PC-9 (cell line): ENCODE measurements at regions not wholly inside any gene's neighbourhood (a gene's known extent, or its start where the extent isn't known, plus 50 kb on each side); places are given as distances from the start of the nearest gene placed in this dataset.

ENCODE experiments used
- BruUV-seq: library from RNA; stranded (reverse); fragments of 400-500 nt; replicated peaks from 2 replicates; lab custom pipeline; 2021; lab: Mats Ljungman, UMichigan
- CTCF ChIA-PET: fragments of 300-600 bp; sonication (Branson Sonifier 250); formaldehyde crosslinking; loops from one replicate; lab custom pipeline; 2022; ENCODE audit warnings: antibody characterized with exemption; lab: Charles Lee
- POLR2A ChIA-PET: fragments of 300-600 bp; sonication (Branson Sonifier 250); formaldehyde crosslinking; loops from one replicate; lab custom pipeline; 2022; ENCODE audit warnings: antibody characterized with exemption; ENCODE audit not compliant: unreplicated experiment; lab: Charles Lee
- DNase-seq, 2 experiments: peaks; one replicate each; pipeline versions ENCODE4 v3.0.0 to v3.0.0-alpha.2; 2015 to 2022; ENCODE audit warnings: mixed read lengths in 1 of 2
- H2AFZ ChIP-seq: fragments of 200-600 bp; sonication (generic); 2 replicates; pipeline ENCODE4 v1.8.1; 2017; ENCODE audit warnings: antibody characterized with exemption
- H3F3A ChIP-seq: fragments of 200-600 bp; sonication (generic); 2 replicates; pipeline ENCODE4 v1.8.1; 2017; ENCODE audit warnings: antibody characterized with exemption, mild to moderate bottlenecking, low read depth; ENCODE audit not compliant: insufficient read depth
- H3K27ac ChIP-seq: fragments of 200-600 bp; sonication (generic); 2 replicates; pipeline ENCODE4 v1.6.1; 2016; ENCODE audit warnings: mixed run types
- H3K27me3 ChIP-seq: fragments of 200-600 bp; sonication (generic); 2 replicates; pipeline ENCODE4 v1.6.1; 2016; ENCODE audit warnings: low read depth, mixed run types; ENCODE audit not compliant: insufficient read depth
- H3K36me3 ChIP-seq: fragments of 200-600 bp; sonication (generic); 2 replicates; pipeline ENCODE4 v1.6.1; 2016; ENCODE audit warnings: low read depth, mixed run types
- H3K4me1 ChIP-seq: fragments of 200-600 bp; sonication (generic); replicated peaks from 2 replicates; pipeline ENCODE4 v1.6.1; 2016; ENCODE audit warnings: mixed run types; ENCODE audit not compliant: insufficient read depth
- H3K4me2 ChIP-seq: fragments of 200-600 bp; sonication (generic); 2 replicates; pipeline ENCODE4 v1.6.1; 2017; ENCODE audit warnings: mixed run types
- H3K4me3 ChIP-seq: fragments of 200-600 bp; sonication (generic); 2 replicates; pipeline ENCODE4 v1.6.1; 2016; ENCODE audit warnings: mixed run types
- H3K79me2 ChIP-seq: fragments of 200-600 bp; sonication (generic); 2 replicates; pipeline ENCODE4 v1.6.1; 2017; ENCODE audit warnings: low read depth, mixed run types
- H3K9me2 ChIP-seq: fragments of 200-600 bp; sonication (generic); 2 replicates; pipeline ENCODE4 v1.8.1; 2017; ENCODE audit warnings: mild to moderate bottlenecking; ENCODE audit not compliant: insufficient read depth
- H3K9me3 ChIP-seq: fragments of 200-600 bp; sonication (generic); 2 replicates; pipeline ENCODE4 v1.8.1; 2016; ENCODE audit warnings: low read depth; ENCODE audit not compliant: insufficient read depth
- H4K20me1 ChIP-seq: fragments of 200-600 bp; sonication (generic); 2 replicates; pipeline ENCODE4 v1.8.1; 2017; ENCODE audit not compliant: insufficient read depth
- EZH2 ChIP-seq: fragments of 200-600 bp; sonication (generic); IDR thresholded peaks from 2 replicates; pipeline ENCODE4 v1.8.0; 2017; ENCODE audit warnings: antibody characterized with exemption, low read depth
- intact Hi-C: fragments of 100-400 bp; cut with micrococcal nuclease; formaldehyde crosslinking; loops from one replicate; pipeline ENCODE4 v1.10.0; 2022; ENCODE audit not compliant: unreplicated experiment
- TF ChIP-seq, protein P1 (sequence below): fragments of 200-600 bp; sonication (generic); conservative IDR thresholded peaks from 2 replicates; pipeline ENCODE4 v1.6.1; 2017; ENCODE audit warnings: mixed run types, antibody characterized with exemption, mild to moderate bottlenecking, moderate library complexity

DNA sequence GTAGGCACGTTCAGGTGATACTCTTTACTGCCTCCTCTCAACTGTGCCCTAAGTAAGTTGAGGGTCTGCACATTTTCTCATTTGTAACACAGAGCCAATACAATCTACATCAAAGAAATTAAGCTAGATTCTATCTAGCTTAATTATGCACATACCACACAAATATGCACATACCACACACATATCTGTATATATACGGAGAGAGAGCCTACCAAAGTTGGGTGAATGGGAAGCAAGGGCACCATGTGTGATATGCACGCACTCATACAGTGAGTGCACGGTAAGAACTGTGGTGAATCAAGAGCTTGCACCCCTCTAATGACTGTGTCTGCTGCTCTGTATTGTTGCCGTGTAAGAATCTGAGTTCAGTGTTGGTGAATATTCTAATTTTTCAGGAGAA, 314.9 kb downstream of the ZNF326 start:
- TF ChIP-seq, protein P1, sequence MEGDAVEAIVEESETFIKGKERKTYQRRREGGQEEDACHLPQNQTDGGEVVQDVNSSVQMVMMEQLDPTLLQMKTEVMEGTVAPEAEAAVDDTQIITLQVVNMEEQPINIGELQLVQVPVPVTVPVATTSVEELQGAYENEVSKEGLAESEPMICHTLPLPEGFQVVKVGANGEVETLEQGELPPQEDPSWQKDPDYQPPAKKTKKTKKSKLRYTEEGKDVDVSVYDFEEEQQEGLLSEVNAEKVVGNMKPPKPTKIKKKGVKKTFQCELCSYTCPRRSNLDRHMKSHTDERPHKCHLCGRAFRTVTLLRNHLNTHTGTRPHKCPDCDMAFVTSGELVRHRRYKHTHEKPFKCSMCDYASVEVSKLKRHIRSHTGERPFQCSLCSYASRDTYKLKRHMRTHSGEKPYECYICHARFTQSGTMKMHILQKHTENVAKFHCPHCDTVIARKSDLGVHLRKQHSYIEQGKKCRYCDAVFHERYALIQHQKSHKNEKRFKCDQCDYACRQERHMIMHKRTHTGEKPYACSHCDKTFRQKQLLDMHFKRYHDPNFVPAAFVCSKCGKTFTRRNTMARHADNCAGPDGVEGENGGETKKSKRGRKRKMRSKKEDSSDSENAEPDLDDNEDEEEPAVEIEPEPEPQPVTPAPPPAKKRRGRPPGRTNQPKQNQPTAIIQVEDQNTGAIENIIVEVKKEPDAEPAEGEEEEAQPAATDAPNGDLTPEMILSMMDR = no peak
- TF ChIP-seq EZH2 = no peak
- Histone ChIP-seq H3K27ac (no peak overlapping the region), H3K9me3 (peaks cover 5% of the 10 kb centered on the region; the same call in 1 of the 2 replicates), H3K4me3 (no peak overlapping the region), H3K79me2 (no peaks in the 10 kb centered on the region), H3F3A (no peaks in the 10 kb centered on the region), H3K27me3 (no peaks in the 10 kb centered on the region), H3K4me2 (no peak overlapping the region), H3K4me1 (no peaks in the 10 kb centered on the region), H3K9me2 (no peaks in the 10 kb centered on the region), H2AFZ (no peak overlapping the region), H3K36me3 (no peaks in the 10 kb centered on the region), H4K20me1 (no peaks in the 10 kb centered on the region)
- CTCF ChIA-PET = no interaction called here
- no peak for DNase-seq
- no TSS peak for BruUV-seq
- POLR2A ChIA-PET = no interaction called here
- intact Hi-C loops = no loop called here

DNA sequence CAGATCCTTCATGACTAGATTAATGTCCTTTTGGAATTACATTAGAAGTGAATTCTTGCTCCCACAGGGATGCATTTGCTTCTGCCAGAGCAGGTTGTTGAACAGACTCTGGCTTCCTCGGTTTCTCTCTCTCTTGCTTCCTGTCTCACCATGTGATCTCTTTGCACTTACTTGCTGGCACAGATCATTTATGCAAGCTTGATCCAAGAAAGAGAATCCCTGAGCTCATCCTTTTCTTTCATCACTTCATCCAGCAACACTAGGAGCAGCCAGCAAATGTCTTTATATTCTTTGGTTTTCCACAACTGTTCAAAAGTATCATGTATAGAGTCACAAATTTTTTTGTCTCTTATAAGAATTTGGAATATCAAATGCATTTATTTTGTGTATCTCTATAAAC, 313.5 kb downstream of the ZNF326 start:
- H3K27ac ChIP-seq = no peak overlapping the region
- intact Hi-C loops = no loop called here
- ChIA-PET CTCF (no interaction called here), POLR2A (no interaction called here)
- no TSS peak for BruUV-seq
- no peaks in the 10 kb centered on the region for H3K79me2 ChIP-seq
- peaks cover 5% of the 10 kb centered on the region; the same call in 1 of the 2 replicates for H3K9me3 ChIP-seq
- no peaks in the 10 kb centered on the region for H3F3A ChIP-seq
- no peak for DNase-seq
- H3K4me3 ChIP-seq = no peak overlapping the region
- H2AFZ ChIP-seq = no peak overlapping the region
- H3K9me2 ChIP-seq = no peaks in the 10 kb centered on the region
- no peaks in the 10 kb centered on the region for H4K20me1 ChIP-seq
- no peak overlapping the region for H3K4me2 ChIP-seq
- H3K4me1 ChIP-seq = no peaks in the 10 kb centered on the region
- no peak for TF ChIP-seq EZH2
- 0 out of 2 replicates have a peak, but pooled peaks cover 3% of the 10 kb centered on the region for H3K27me3 ChIP-seq
- no peaks in the 10 kb centered on the region for H3K36me3 ChIP-seq

GRCh38 chr1:90305577-90305976, 310.7 kb downstream of the ZNF326 start:
- Histone ChIP-seq H3K27ac (no peak overlapping the region), H3K27me3 (peaks cover 10% of the 10 kb centered on the region; the same call in 1 of the 2 replicates), H3K4me2 (no peak overlapping the region), H3K36me3 (no peaks in the 10 kb centered on the region), H3F3A (no peaks in the 10 kb centered on the region), H3K79me2 (no peaks in the 10 kb centered on the region), H2AFZ (no peak overlapping the region), H3K9me2 (no peaks in the 10 kb centered on the region), H3K4me3 (no peak overlapping the region), H4K20me1 (no peaks in the 10 kb centered on the region), H3K4me1 (no peaks in the 10 kb centered on the region), H3K9me3 (peaks cover 5% of the 10 kb centered on the region; the same call in 1 of the 2 replicates)
- TF ChIP-seq EZH2 = no peak
- TF ChIP-seq, protein P1 = no peak
- intact Hi-C loops = no loop called here
- ChIA-PET CTCF (no interaction called here), POLR2A (no interaction called here)
- BruUV-seq = no TSS peak
- DNase-seq = no peak

DNA sequence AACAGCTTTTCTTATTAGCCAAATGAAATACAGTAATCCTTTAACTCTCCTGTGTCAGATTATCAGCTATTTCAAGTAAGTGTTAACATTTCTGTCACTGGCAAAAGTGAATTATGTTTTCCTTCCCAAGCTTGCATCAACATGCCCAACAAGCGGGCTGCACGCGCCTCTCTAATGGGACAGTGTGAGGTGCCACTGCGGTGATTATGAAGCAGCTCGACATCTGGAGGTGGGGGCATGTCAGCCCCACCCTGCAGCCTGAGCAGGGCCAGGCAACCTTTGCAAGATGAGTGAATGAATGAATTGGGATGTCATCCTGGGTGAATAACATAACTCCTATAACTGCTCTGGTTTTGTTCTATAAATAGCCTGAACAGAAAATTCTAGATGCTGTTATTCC, 301.4 kb downstream of the ZNF326 start:
- H3K9me3 ChIP-seq = no peaks in the 10 kb centered on the region
- no peak for DNase-seq
- no peak overlapping the region for H3K4me2 ChIP-seq
- H3K79me2 ChIP-seq = no peaks in the 10 kb centered on the region
- no peaks in the 10 kb centered on the region for H3K27me3 ChIP-seq
- BruUV-seq = no TSS peak
- no peaks in the 10 kb centered on the region for H3K9me2 ChIP-seq
- no peaks in the 10 kb centered on the region for H4K20me1 ChIP-seq
- TF ChIP-seq, protein P1 = no peak
- TF ChIP-seq EZH2 = no peak
- CTCF ChIA-PET = no interaction called here
- H3K4me1 ChIP-seq = no peaks in the 10 kb centered on the region
- H3F3A ChIP-seq = no peaks in the 10 kb centered on the region
- intact Hi-C loops = no loop called here
- no peak overlapping the region for H3K4me3 ChIP-seq
- no peaks in the 10 kb centered on the region for H3K36me3 ChIP-seq
- POLR2A ChIA-PET = no interaction called here
- no peak overlapping the region for H2AFZ ChIP-seq
- H3K27ac ChIP-seq = no peak overlapping the region
